ENCODE measurements at regions not wholly inside any gene's neighbourhood (a gene's known extent, or its start where the extent isn't known, plus 50 kb on each side); places are given as distances from the start of the nearest gene placed in this dataset.

- TF ChIP-seq POLR2AphosphoS5 (IDR thresholded peaks at IDR 0.05; ENCODE audit: low read depth, low read length): no peak
- no peak for TF ChIP-seq POLR2A (IDR thresholded peaks at IDR 0.05; ENCODE audit: low read depth, low read length)
- TF ChIP-seq TAF1 (IDR thresholded peaks at IDR 0.05; ENCODE audit: borderline replicate concordance, low read depth, low read length): no peak
These were observed 194.6 kb upstream of the C1QTNF7 start for GRCh38 chr4:15233264-15233597.

Measured in GM12892 (cell line).